ENCODE measurements at regions not wholly inside any gene's neighbourhood (a gene's known extent, or its start where the extent isn't known, plus 50 kb on each side); places are given as distances from the start of the nearest gene placed in this dataset.

DNA sequence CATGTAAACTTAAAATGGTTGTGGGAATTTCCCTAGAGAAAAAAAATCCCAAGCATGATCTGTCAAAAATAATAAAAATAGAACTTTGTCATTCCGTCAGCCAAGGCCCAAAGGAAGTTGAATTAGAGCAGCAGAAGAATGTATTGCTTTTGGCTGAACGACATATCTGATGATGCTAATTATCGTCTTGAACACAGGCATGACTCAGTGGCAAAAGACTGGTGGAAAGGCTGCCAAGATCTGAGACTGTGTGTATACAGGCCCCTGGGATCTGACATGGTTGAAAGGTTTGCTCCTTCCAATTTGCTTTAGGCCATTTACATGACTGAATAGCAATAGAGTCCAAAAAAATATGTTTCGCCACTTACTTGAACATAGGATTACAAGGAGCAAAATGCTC lies 1057.1 kb upstream of the CRIM1 start:
- Histone ChIP-seq H3K23me2 (ENCODE audit: low read depth, low read length) (no peaks in the 10 kb centered on the region; the same call in 1 of the 2 replicates), H2BK120ac (replicated peaks; ENCODE audit: low read depth, low read length) (no peak overlapping the region), H2BK15ac (ENCODE audit: low read length) (no peak overlapping the region), H3K36me3 (ENCODE audit: control insufficient read depth in 2 of 4, insufficient read depth in 4 of 4, low read length in 3 of 4) (no peaks in the 10 kb centered on the region), H3K9me3 (ENCODE audit: insufficient read depth in 2 of 2, low read depth in 1 of 2, low read length in 1 of 2) (no peaks in the 10 kb centered on the region), H4K91ac (replicated peaks; ENCODE audit: insufficient read length, low read length) (no peak overlapping the region), H3K4me3 (ENCODE audit: extremely low read depth in 1 of 4, insufficient read depth in 2 of 4, low read depth in 3 of 4, low read length in 4 of 4) (no peak overlapping the region), H3K56ac (replicated peaks; ENCODE audit: insufficient read length, low read depth, low read length) (no peak overlapping the region), H4K5ac (ENCODE audit: insufficient read length, low read depth, low read length) (no peak overlapping the region), H2BK5ac (ENCODE audit: low read depth, low read length) (no peak overlapping the region), H2AFZ (ENCODE audit: low read length) (no peak overlapping the region), H3K18ac (ENCODE audit: extremely low read depth, low read length) (no peak overlapping the region), H2BK12ac (ENCODE audit: low read depth, low read length) (no peak overlapping the region), H4K8ac (ENCODE audit: extremely low read depth, insufficient read depth, low read length) (no peak overlapping the region), H3K4me2 (ENCODE audit: insufficient read depth in 1 of 2, low read depth in 2 of 2, low read length in 2 of 2) (no peak overlapping the region), H2BK20ac (ENCODE audit: low read length) (no peak overlapping the region), H3K79me2 (ENCODE audit: control insufficient read depth in 1 of 2, insufficient read depth in 2 of 2, low read length in 2 of 2) (no peaks in the 10 kb centered on the region), H3K79me1 (ENCODE audit: low read depth, low read length) (no peaks in the 10 kb centered on the region), H3K27me3 (replicated peaks in 1 of 4; ENCODE audit: control insufficient read depth in 3 of 4, extremely low read depth in 1 of 4, insufficient read depth in 3 of 4, low read length in 3 of 4) (no peaks in the 10 kb centered on the region), H3K14ac (ENCODE audit: insufficient read length) (no peak overlapping the region), H2AK5ac (ENCODE audit: low read depth, low read length) (no peak overlapping the region), H4K20me1 (replicated peaks in 1 of 2; ENCODE audit: control insufficient read depth in 1 of 2, insufficient read depth in 2 of 2, low read length in 2 of 2) (no peaks in the 10 kb centered on the region), H3K9ac (replicated peaks in 1 of 4; ENCODE audit: extremely low read depth in 1 of 4, low read depth in 3 of 4, low read length in 3 of 4) (no peak overlapping the region), H3K4ac (replicated peaks; ENCODE audit: insufficient read length, low read depth, low read length) (no peak overlapping the region), H3K4me1 (replicated peaks in 1 of 4; ENCODE audit: control insufficient read depth in 3 of 4, insufficient read depth in 4 of 4, low read length in 3 of 4) (peaks cover 0 to 1% (median 0%) of the 10 kb centered on the region in 4 experiments; a peak in 1 of 7 replicates), H3K27ac (ENCODE audit: low read depth, low read length) (no peak overlapping the region), H3K23ac (ENCODE audit: insufficient read length) (no peak overlapping the region)
- WGBS, 2 experiments (ENCODE audit: extremely low coverage in 1 of 2, insufficient coverage in 1 of 2, insufficient read length in 1 of 2, insufficient replicate concordance in 2 of 2, low coverage in 1 of 2, low lambda C conversion rate in 2 of 2, missing lambda C conversion rate in 1 of 2), result 77% methylated on average over 4 of the region's 4 CpGs; no CpG with 5 or more reads in 1 of the 2 experiments
- ChIA-PET CTCF (ENCODE audit: partially characterized antibody) (no interaction called here), POLR2A (ENCODE audit: partially characterized antibody) (no interaction called here)
- FAIRE-seq (no peak), DNase-seq (ENCODE audit: low read depth in 1 of 2, low spot score in 2 of 2) (no peak)
- TF ChIP-seq CBX5 (IDR thresholded peaks at IDR 0.05; ENCODE audit: low read depth, low read length) (no peak), YY1 (IDR thresholded peaks at IDR 0.05; ENCODE audit: low read depth, low read length) (no peak), JUN (IDR thresholded peaks at IDR 0.05; ENCODE audit: low read depth, low read length) (no peak), SUZ12 (IDR thresholded peaks at IDR 0.05; ENCODE audit: low read length) (no peak), POU5F1 (IDR thresholded peaks at IDR 0.05; ENCODE audit: low read depth, low read length) (no peak)

All from H1 (cell line).